ENCODE measurements at regions not wholly inside any gene's neighbourhood (a gene's known extent, or its start where the extent isn't known, plus 50 kb on each side); places are given as distances from the start of the nearest gene placed in this dataset.

DNA sequence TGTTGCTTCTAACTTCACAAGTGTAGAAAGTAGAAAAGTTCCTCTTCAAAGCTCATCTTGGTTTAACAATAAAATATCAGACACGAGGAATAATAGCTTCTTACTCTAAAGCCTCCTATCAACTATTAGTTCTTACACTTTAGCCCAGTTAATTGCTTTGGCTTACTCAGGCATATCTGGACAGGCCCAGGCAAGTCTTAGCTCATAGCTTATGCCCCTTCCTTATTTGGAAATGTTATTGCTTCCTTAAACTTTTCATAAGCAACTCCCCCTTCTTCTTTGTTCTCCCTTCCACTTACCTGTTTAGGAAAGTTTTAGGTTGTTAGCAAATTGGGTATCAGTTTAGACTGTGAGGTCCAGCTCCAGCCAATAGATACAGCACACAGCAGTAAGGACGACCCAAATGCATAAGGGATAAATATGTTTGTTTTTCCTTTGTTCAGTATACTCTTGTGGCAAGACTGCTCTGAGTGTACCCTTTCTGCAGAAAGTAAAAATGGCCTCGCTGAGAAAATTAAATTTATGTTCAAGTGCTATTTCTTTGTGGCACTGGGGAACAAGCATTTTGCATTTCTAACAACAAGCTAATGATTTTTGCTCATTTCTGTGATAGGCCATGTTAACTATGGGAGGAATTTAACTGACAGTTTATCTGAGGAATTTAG is 162.1 kb downstream of the SMC2 start:
- TF ChIP-seq, protein P1, sequence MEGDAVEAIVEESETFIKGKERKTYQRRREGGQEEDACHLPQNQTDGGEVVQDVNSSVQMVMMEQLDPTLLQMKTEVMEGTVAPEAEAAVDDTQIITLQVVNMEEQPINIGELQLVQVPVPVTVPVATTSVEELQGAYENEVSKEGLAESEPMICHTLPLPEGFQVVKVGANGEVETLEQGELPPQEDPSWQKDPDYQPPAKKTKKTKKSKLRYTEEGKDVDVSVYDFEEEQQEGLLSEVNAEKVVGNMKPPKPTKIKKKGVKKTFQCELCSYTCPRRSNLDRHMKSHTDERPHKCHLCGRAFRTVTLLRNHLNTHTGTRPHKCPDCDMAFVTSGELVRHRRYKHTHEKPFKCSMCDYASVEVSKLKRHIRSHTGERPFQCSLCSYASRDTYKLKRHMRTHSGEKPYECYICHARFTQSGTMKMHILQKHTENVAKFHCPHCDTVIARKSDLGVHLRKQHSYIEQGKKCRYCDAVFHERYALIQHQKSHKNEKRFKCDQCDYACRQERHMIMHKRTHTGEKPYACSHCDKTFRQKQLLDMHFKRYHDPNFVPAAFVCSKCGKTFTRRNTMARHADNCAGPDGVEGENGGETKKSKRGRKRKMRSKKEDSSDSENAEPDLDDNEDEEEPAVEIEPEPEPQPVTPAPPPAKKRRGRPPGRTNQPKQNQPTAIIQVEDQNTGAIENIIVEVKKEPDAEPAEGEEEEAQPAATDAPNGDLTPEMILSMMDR (IDR thresholded peaks at IDR 0.05): no peak
- no peak for TF ChIP-seq POLR2A (IDR thresholded peaks at IDR 0.05)

Data from esophagus squamous epithelium (tissue), 4 donors.